Hepatocyte (in vitro differentiated cells): ENCODE measurements at regions not wholly inside any gene's neighbourhood (a gene's known extent, or its start where the extent isn't known, plus 50 kb on each side); places are given as distances from the start of the nearest gene placed in this dataset.
"Not testable (repeated sequence)": the region's sequence is repeated elsewhere in the genome, so short reads cannot be mapped to it uniquely, and the experiment has no call there.

Source experiments
- DNase-seq: peaks from one replicate; pipeline ENCODE4 v3.0.0-alpha.2; 2016; ENCODE audit warnings: low spot score
- H2AFZ ChIP-seq: fragments of 200-600 bp; sonication (generic); 2 replicates; pipeline ENCODE4 v1.6.0; 2016; ENCODE audit warnings: antibody characterized with exemption, mild to moderate bottlenecking
- H3K27ac ChIP-seq: fragments of 200-600 bp; sonication (generic); 2 replicates; pipeline ENCODE4 v1.5.1; 2016; ENCODE audit warnings: mild to moderate bottlenecking
- H3K27me3 ChIP-seq: fragments of 200-600 bp; sonication (generic); 2 replicates; pipeline ENCODE4 v1.6.1; 2016
- H3K36me3 ChIP-seq: fragments of 200-600 bp; sonication (generic); replicated peaks from 2 replicates; pipeline ENCODE4 v1.5.1; 2016; ENCODE audit warnings: low read depth; ENCODE audit not compliant: insufficient read depth
- H3K4me1 ChIP-seq: fragments of 200-600 bp; sonication (generic); 2 replicates; pipeline ENCODE4 v1.5.1; 2016; ENCODE audit warnings: mild to moderate bottlenecking, moderate library complexity; ENCODE audit not compliant: insufficient read depth
- H3K4me2 ChIP-seq: fragments of 200-600 bp; sonication (generic); 2 replicates; pipeline ENCODE4 v1.6.0; 2016
- H3K4me3 ChIP-seq: fragments of 200-600 bp; sonication (generic); 2 replicates; pipeline ENCODE4 v1.5.1; 2016; ENCODE audit warnings: mild to moderate bottlenecking
- H3K79me2 ChIP-seq: fragments of 200-600 bp; sonication (generic); 2 replicates; pipeline ENCODE4 v1.6.0; 2017; ENCODE audit warnings: mild to moderate bottlenecking
- H3K9me2 ChIP-seq: fragments of 200-600 bp; sonication (generic); replicated peaks from 2 replicates; pipeline ENCODE4 v1.6.0; 2017; ENCODE audit warnings: mild to moderate bottlenecking; ENCODE audit not compliant: insufficient read depth
- H3K9me3 ChIP-seq: fragments of 200-600 bp; sonication (generic); 2 replicates; pipeline ENCODE4 v1.5.1; 2016; ENCODE audit warnings: low read depth, mild to moderate bottlenecking
- H4K20me1 ChIP-seq: fragments of 200-600 bp; sonication (generic); 2 replicates; pipeline ENCODE4 v1.6.0; 2016; ENCODE audit warnings: mild to moderate bottlenecking; ENCODE audit not compliant: insufficient read depth, poor library complexity, severe bottlenecking
- EZH2 ChIP-seq: fragments of 200-600 bp; sonication (generic); IDR thresholded peaks from 2 replicates; pipeline ENCODE4 v1.6.1; 2016; ENCODE audit warnings: antibody characterized with exemption, mild to moderate bottlenecking, borderline replicate concordance
- EZH2phosphoT487 ChIP-seq: fragments of 200-600 bp; sonication (generic); IDR thresholded peaks from one replicate; pipeline ENCODE4 v1.6.1; 2018; ENCODE audit warnings: antibody characterized with exemption, mild to moderate bottlenecking, low read depth, moderate library complexity; ENCODE audit not compliant: unreplicated experiment, severe bottlenecking
- WGBS: methylation state at CpG from one replicate; pipeline ENCODE4 v1.1.6; 2016; ENCODE audit warnings: low lambda C conversion rate; ENCODE audit errors: missing lambda C conversion rate; 5-methylcytosine and 5-hydroxymethylcytosine counted together
- TF ChIP-seq, protein P1 (sequence below): fragments of 200-600 bp; sonication (generic); IDR thresholded peaks from 2 replicates; pipeline ENCODE4 v1.5.1; 2016; ENCODE audit warnings: antibody characterized with exemption, mild to moderate bottlenecking; ENCODE audit not compliant: poor library complexity

GRCh38 chr3:80898211-80898610 is 863.2 kb downstream of the GBE1 start:
- no peaks in the 10 kb centered on the region for H4K20me1 ChIP-seq
- DNase-seq, result no peak
- no peaks in the 10 kb centered on the region for H3K36me3 ChIP-seq
- H3K9me3 ChIP-seq, result no peaks in the 10 kb centered on the region
- H3K27ac ChIP-seq, result no peak overlapping the region
- H3K4me3 ChIP-seq, result no peak overlapping the region
- no peaks in the 10 kb centered on the region for H3K27me3 ChIP-seq
- TF ChIP-seq EZH2, result no peak
- TF ChIP-seq EZH2phosphoT487, result no peak
- TF ChIP-seq, protein P1, sequence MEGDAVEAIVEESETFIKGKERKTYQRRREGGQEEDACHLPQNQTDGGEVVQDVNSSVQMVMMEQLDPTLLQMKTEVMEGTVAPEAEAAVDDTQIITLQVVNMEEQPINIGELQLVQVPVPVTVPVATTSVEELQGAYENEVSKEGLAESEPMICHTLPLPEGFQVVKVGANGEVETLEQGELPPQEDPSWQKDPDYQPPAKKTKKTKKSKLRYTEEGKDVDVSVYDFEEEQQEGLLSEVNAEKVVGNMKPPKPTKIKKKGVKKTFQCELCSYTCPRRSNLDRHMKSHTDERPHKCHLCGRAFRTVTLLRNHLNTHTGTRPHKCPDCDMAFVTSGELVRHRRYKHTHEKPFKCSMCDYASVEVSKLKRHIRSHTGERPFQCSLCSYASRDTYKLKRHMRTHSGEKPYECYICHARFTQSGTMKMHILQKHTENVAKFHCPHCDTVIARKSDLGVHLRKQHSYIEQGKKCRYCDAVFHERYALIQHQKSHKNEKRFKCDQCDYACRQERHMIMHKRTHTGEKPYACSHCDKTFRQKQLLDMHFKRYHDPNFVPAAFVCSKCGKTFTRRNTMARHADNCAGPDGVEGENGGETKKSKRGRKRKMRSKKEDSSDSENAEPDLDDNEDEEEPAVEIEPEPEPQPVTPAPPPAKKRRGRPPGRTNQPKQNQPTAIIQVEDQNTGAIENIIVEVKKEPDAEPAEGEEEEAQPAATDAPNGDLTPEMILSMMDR, result no peak
- no peak overlapping the region for H3K4me2 ChIP-seq
- no peaks in the 10 kb centered on the region for H3K4me1 ChIP-seq
- H2AFZ ChIP-seq, result no peak overlapping the region
- no peaks in the 10 kb centered on the region for H3K9me2 ChIP-seq
- no peaks in the 10 kb centered on the region for H3K79me2 ChIP-seq

GRCh38 chr3:80897005-80897404 is 864.4 kb downstream of the GBE1 start:
- not testable (repeated sequence) for H4K20me1 ChIP-seq, H3K36me3 ChIP-seq, H3K27ac ChIP-seq, H3K4me3 ChIP-seq, H2AFZ ChIP-seq, H3K27me3 ChIP-seq, DNase-seq, H3K4me1 ChIP-seq, H3K9me2 ChIP-seq, H3K79me2 ChIP-seq, H3K4me2 ChIP-seq, H3K9me3 ChIP-seq
- WGBS, result 49% methylated on average over 10 of the region's 12 CpGs

- Histone ChIP-seq H3K27me3 (no peaks in the 10 kb centered on the region), H3K79me2 (no peaks in the 10 kb centered on the region), H3K4me1 (no peaks in the 10 kb centered on the region), H3K4me2 (no peak overlapping the region), H3K9me3 (no peaks in the 10 kb centered on the region), H4K20me1 (no peaks in the 10 kb centered on the region), H2AFZ (no peak overlapping the region), H3K4me3 (no peak overlapping the region), H3K9me2 (no peaks in the 10 kb centered on the region), H3K36me3 (no peaks in the 10 kb centered on the region), H3K27ac (no peak overlapping the region)
- WGBS, result 92% methylated on average over 2 of the region's 2 CpGs
- no peak for TF ChIP-seq EZH2
- TF ChIP-seq, protein P1, result no peak
- TF ChIP-seq EZH2phosphoT487, result no peak
- no peak for DNase-seq
These were observed 870.9 kb downstream of the GBE1 start for GRCh38 chr3:80890571-80890970.

GRCh38 chr3:80889535-80889934 is 871.9 kb downstream of the GBE1 start:
- no peak overlapping the region for H3K27ac ChIP-seq
- no peaks in the 10 kb centered on the region for H3K9me3 ChIP-seq
- H3K36me3 ChIP-seq, result no peaks in the 10 kb centered on the region
- H3K9me2 ChIP-seq, result no peaks in the 10 kb centered on the region
- H3K4me1 ChIP-seq, result no peaks in the 10 kb centered on the region
- H3K4me3 ChIP-seq, result no peak overlapping the region
- H3K27me3 ChIP-seq, result no peaks in the 10 kb centered on the region
- DNase-seq, result no peak
- H3K79me2 ChIP-seq, result no peaks in the 10 kb centered on the region
- no peak for TF ChIP-seq EZH2phosphoT487
- TF ChIP-seq, protein P1, result no peak
- TF ChIP-seq EZH2, result no peak
- no peak overlapping the region for H3K4me2 ChIP-seq
- 80% methylated on average over 3 of the region's 3 CpGs for WGBS
- no peaks in the 10 kb centered on the region for H4K20me1 ChIP-seq
- H2AFZ ChIP-seq, result no peak overlapping the region
